CD4-positive, alpha-beta T cell (primary cell): ENCODE measurements at regions not wholly inside any gene's neighbourhood (a gene's known extent, or its start where the extent isn't known, plus 50 kb on each side); places are given as distances from the start of the nearest gene placed in this dataset.

Experiments used
- ATAC-seq: fragments of 200-7000 bp; cut with Tn5 transposase; one replicate; pipeline ENCODE4 v1.10.0; 2022; ENCODE audit warnings: mild to moderate bottlenecking; ENCODE audit not compliant: poor library complexity
- CTCF ChIA-PET: fragments of 350-600 bp; sonication (Branson Sonifier 250); formaldehyde crosslinking; loops from one replicate; lab custom pipeline; 2021; ENCODE audit warnings: antibody characterized with exemption, inconsistent platforms; lab: Charles Lee
- POLR2A ChIA-PET: fragments of 350-600 bp; sonication (Branson Sonifier 250); formaldehyde crosslinking; loops from one replicate; lab custom pipeline; 2021; ENCODE audit warnings: antibody characterized with exemption, inconsistent platforms; lab: Charles Lee
- DNase-seq, 14 experiments: peaks; one replicate each; pipeline ENCODE4 v3.0.0-alpha.2; 2013 to 2020; ENCODE audit warnings: mixed read lengths in 2 of 14
- H3K27ac ChIP-seq, 2 donors: one replicate each; pipeline versions ENCODE4 v1.5.1 to v1.7.0; 2013; ENCODE audit warnings: low read length in 2 of 2, low read depth in 1 of 2, mild to moderate bottlenecking in 1 of 2
- H3K27me3 ChIP-seq, 2 experiments: 1 replicate in 1 of 2; 2 replicates in 1 of 2; pipeline versions ENCODE4 v1.6.1 to v1.7.0; 2013; ENCODE audit warnings: low read length in 2 of 2, control low read depth in 1 of 2, mild to moderate bottlenecking in 1 of 2, moderate library complexity in 1 of 2; ENCODE audit not compliant: insufficient read depth in 2 of 2, control insufficient read depth in 1 of 2
- H3K36me3 ChIP-seq: one replicate; pipeline ENCODE4 v1.6.1; 2013; ENCODE audit warnings: low read length, control low read depth; ENCODE audit not compliant: insufficient read depth
- H3K4me1 ChIP-seq: one replicate; pipeline ENCODE4 v1.6.1; 2013; ENCODE audit warnings: low read length, control low read depth; ENCODE audit not compliant: insufficient read depth
- H3K4me3 ChIP-seq: one replicate; pipeline ENCODE4 v1.5.1; 2013; ENCODE audit warnings: mild to moderate bottlenecking, low read length, moderate library complexity
- H3K9me3 ChIP-seq, 2 experiments: 1 replicate in 1 of 2; 2 replicates in 1 of 2; pipeline versions ENCODE4 v1.6.1 to v1.7.0; 2013; ENCODE audit warnings: low read length in 2 of 2, mild to moderate bottlenecking in 2 of 2, control low read depth in 1 of 2, moderate library complexity in 1 of 2; ENCODE audit not compliant: control insufficient read depth in 1 of 2, insufficient read depth in 1 of 2
- H3K27ac Mint-ChIP-seq: one replicate; pipeline ENCODE4 v1.8.0; 2020; ENCODE audit warnings: mixed read lengths
- H3K27me3 Mint-ChIP-seq: one replicate; pipeline ENCODE4 v1.8.0; 2021; ENCODE audit warnings: mixed read lengths
- H3K36me3 Mint-ChIP-seq: one replicate; pipeline ENCODE4 v1.8.0; 2021; ENCODE audit warnings: low read depth, mixed read lengths
- H3K4me1 Mint-ChIP-seq: one replicate; pipeline ENCODE4 v1.8.0; 2021; ENCODE audit warnings: low read depth, mixed read lengths
- H3K4me3 Mint-ChIP-seq: one replicate; pipeline ENCODE4 v1.8.0; 2020; ENCODE audit warnings: mild to moderate bottlenecking, mixed read lengths
- H3K9me3 Mint-ChIP-seq: one replicate; pipeline ENCODE4 v1.8.0; 2020; ENCODE audit warnings: mixed read lengths
- intact Hi-C, 2 experiments: fragments of 100-400 bp; cut with DNase I in 1 of 2; cut with micrococcal nuclease in 1 of 2; formaldehyde crosslinking; loops; one replicate each; pipeline versions ENCODE4 v1.15.1 to v1.9.0; 2023 to 2025; cut with DNase I, micrococcal nuclease
- TF ChIP-seq, protein P1 (sequence below): fragments of 200-600 bp; IDR thresholded peaks from one replicate; pipeline ENCODE4 v1.8.0; 2022; ENCODE audit warnings: antibody characterized with exemption, mild to moderate bottlenecking

GRCh38 chr1:37118790-37119189, 84.5 kb upstream of the GRIK3 start:
- TF ChIP-seq, protein P1, sequence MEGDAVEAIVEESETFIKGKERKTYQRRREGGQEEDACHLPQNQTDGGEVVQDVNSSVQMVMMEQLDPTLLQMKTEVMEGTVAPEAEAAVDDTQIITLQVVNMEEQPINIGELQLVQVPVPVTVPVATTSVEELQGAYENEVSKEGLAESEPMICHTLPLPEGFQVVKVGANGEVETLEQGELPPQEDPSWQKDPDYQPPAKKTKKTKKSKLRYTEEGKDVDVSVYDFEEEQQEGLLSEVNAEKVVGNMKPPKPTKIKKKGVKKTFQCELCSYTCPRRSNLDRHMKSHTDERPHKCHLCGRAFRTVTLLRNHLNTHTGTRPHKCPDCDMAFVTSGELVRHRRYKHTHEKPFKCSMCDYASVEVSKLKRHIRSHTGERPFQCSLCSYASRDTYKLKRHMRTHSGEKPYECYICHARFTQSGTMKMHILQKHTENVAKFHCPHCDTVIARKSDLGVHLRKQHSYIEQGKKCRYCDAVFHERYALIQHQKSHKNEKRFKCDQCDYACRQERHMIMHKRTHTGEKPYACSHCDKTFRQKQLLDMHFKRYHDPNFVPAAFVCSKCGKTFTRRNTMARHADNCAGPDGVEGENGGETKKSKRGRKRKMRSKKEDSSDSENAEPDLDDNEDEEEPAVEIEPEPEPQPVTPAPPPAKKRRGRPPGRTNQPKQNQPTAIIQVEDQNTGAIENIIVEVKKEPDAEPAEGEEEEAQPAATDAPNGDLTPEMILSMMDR: no peak
- H3K9me3 Mint-ChIP-seq: no peaks in the 10 kb centered on the region
- POLR2A ChIA-PET: no interaction called here
- H3K36me3 Mint-ChIP-seq: no peaks in the 10 kb centered on the region
- no peaks in the 10 kb centered on the region for H3K27me3 ChIP-seq
- no peak overlapping the region for H3K4me3 Mint-ChIP-seq
- H3K27ac ChIP-seq: no peak overlapping the region
- H3K36me3 ChIP-seq: no peaks in the 10 kb centered on the region
- no peaks in the 10 kb centered on the region for H3K4me1 ChIP-seq
- H3K4me3 ChIP-seq: no peak overlapping the region
- DNase-seq: no peak
- intact Hi-C loops: no loop called here
- H3K9me3 ChIP-seq: peaks cover 0 to 8% of the 10 kb centered on the region in 2 experiments
- no peak for ATAC-seq
- no peaks in the 10 kb centered on the region for H3K4me1 Mint-ChIP-seq
- H3K27ac Mint-ChIP-seq: no peak overlapping the region
- CTCF ChIA-PET: no interaction called here
- peaks cover 23% of the 10 kb centered on the region for H3K27me3 Mint-ChIP-seq

DNA sequence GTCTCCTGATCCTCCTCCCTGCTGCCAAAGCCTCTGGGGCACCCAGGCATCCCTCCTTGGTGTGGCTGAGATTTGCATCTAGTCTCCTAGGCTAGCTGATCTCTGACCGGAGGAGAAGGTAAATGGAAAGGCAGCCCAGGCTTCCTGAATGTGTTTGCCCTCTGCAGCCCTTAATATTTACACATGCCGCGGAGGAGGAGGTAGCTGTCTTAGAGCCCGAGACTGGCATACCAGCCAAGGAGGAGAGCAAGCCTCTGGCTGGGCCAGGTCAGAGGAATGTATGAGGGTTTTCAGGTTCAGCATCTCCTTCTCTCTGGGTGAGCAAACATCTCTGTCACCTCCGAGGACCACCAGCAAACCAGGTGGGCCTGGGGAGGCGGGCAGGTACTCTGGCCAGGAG, 86.0 kb upstream of the GRIK3 start:
- no peak overlapping the region for H3K4me3 ChIP-seq
- no peaks in the 10 kb centered on the region for H3K9me3 Mint-ChIP-seq
- peaks cover 23% of the 10 kb centered on the region for H3K27me3 Mint-ChIP-seq
- DNase-seq (no peak), ATAC-seq (no peak)
- no peaks in the 10 kb centered on the region for H3K4me1 ChIP-seq
- no peak overlapping the region for H3K27ac Mint-ChIP-seq
- TF ChIP-seq, protein P1: no peak
- no peak overlapping the region for H3K4me3 Mint-ChIP-seq
- H3K9me3 ChIP-seq: peaks cover 0 to 8% of the 10 kb centered on the region in 2 experiments
- CTCF ChIA-PET: no interaction called here
- no peaks in the 10 kb centered on the region for H3K4me1 Mint-ChIP-seq
- H3K36me3 ChIP-seq: no peaks in the 10 kb centered on the region
- POLR2A ChIA-PET: no interaction called here
- H3K36me3 Mint-ChIP-seq: no peaks in the 10 kb centered on the region
- H3K27me3 ChIP-seq: no peaks in the 10 kb centered on the region
- no peak overlapping the region for H3K27ac ChIP-seq
- intact Hi-C loops: no loop called here

DNA sequence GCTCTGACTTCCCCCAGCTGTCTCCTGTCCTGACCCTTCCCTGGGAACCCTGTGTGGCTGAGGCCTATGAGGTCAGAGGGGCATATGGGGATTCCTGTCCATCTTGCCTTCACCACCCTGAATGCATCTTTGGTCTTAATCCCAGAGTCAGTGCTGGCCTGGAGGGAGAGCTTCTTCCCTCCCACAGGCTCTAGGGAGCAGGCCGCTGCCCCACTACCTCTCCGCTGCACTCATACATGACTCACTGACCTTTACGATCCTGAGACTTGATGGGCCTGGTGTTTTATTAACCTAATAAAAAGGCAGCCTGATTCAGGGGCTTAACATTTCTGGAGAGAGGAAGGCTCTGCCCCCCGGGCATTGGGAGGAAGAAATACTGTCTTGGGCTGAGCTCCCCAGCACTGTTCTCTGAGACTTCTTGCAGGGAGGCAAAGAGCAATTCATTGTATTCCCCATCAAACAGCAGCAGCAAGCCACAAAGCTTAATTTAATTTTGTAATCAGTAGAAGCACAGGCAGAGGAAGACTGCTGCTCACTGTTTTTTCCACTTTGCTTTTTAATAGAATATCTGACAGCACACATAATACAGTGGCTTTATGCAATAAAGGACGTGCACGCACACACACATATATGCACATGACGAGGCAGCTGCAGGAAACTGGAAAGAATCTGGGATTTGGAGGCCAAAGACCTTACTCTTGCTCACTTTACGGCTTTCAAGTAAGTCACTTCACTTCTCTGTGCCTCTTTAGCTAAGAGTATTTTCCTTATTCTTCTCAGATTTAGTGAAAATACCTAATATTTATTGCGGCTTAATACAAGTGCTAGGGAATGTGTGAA, 89.2 kb upstream of the GRIK3 start:
- Histone ChIP-seq H3K9me3 (peaks cover 0 to 8% of the 10 kb centered on the region in 2 experiments), H3K4me3 (no peak overlapping the region), H3K27ac (no peak overlapping the region), H3K4me1 (no peaks in the 10 kb centered on the region), H3K27me3 (peaks cover 0 to 4% of the 10 kb centered on the region in 2 experiments), H3K36me3 (no peaks in the 10 kb centered on the region)
- H3K27ac Mint-ChIP-seq: no peak overlapping the region
- CTCF ChIA-PET: no interaction called here
- ATAC-seq (no peak), DNase-seq (no peak)
- TF ChIP-seq, protein P1: no peak
- POLR2A ChIA-PET: no interaction called here
- no peaks in the 10 kb centered on the region for H3K36me3 Mint-ChIP-seq
- no peak overlapping the region for H3K4me3 Mint-ChIP-seq
- H3K27me3 Mint-ChIP-seq: peaks cover 36% of the 10 kb centered on the region
- no peaks in the 10 kb centered on the region for H3K9me3 Mint-ChIP-seq
- intact Hi-C loops: no loop called here
- H3K4me1 Mint-ChIP-seq: no peaks in the 10 kb centered on the region
